ENCODE measurements at regions not wholly inside any gene's neighbourhood (a gene's known extent, or its start where the extent isn't known, plus 50 kb on each side); places are given as distances from the start of the nearest gene placed in this dataset.
"Not testable (repeated sequence)": the region's sequence is repeated elsewhere in the genome, so short reads cannot be mapped to it uniquely, and the experiment has no call there.

- Mint-ChIP-seq H3K27me3 (ENCODE audit: low read depth) (peaks cover 6% of the 10 kb centered on the region), H3K36me3 (peaks cover 68% of the 10 kb centered on the region), H3K4me1 (no peaks in the 10 kb centered on the region), H3K4me3 (no peak overlapping the region), H3K27ac (no peak overlapping the region), H3K9me3 (peaks cover 56% of the 10 kb centered on the region)
- POLR2A ChIA-PET, result no interaction called here
- no peak for TF ChIP-seq ATF6 (CRISPR knock-in tag; IDR thresholded peaks at IDR 0.05)
- no peak for TF ChIP-seq JAZF1 (CRISPR knock-in tag; IDR thresholded peaks at IDR 0.05)
- TF ChIP-seq E2F1 (CRISPR knock-in tag; IDR thresholded peaks at IDR 0.05), result no peak
- CTCF ChIA-PET, result no interaction called here
- no peak for DNase-seq (ENCODE audit: low spot score)
- no peak for ATAC-seq
These were observed 223.7 kb downstream of the ANKRD30B start for GRCh38 chr18:14971461-14972185.

- DNase-seq (ENCODE audit: low spot score); POLR2A ChIA-PET; CTCF ChIA-PET; ATAC-seq; H3K4me1 Mint-ChIP-seq; H3K4me3 Mint-ChIP-seq; H3K27ac Mint-ChIP-seq: not testable (repeated sequence)
- Mint-ChIP-seq H3K27me3 (ENCODE audit: low read depth) (peaks cover 14% of the 10 kb centered on the region), H3K9me3 (peaks cover 72% of the 10 kb centered on the region), H3K36me3 (peaks cover 84% of the 10 kb centered on the region)
These were observed 225.4 kb downstream of the ANKRD30B start for GRCh38 chr18:14973421-14973820.

GRCh38 chr18:14974088-14974487 lies 226.1 kb downstream of the ANKRD30B start:
- POLR2A ChIA-PET, result no interaction called here
- H3K4me3 Mint-ChIP-seq, result no peak overlapping the region
- DNase-seq (ENCODE audit: low spot score), result no peak
- ATAC-seq, result no peak
- H3K36me3 Mint-ChIP-seq, result peaks cover 82% of the 10 kb centered on the region
- H3K27ac Mint-ChIP-seq, result no peak overlapping the region
- H3K27me3 Mint-ChIP-seq (ENCODE audit: low read depth), result peaks cover 14% of the 10 kb centered on the region
- H3K4me1 Mint-ChIP-seq, result no peaks in the 10 kb centered on the region
- peaks cover 76% of the 10 kb centered on the region for H3K9me3 Mint-ChIP-seq
- CTCF ChIA-PET, result no interaction called here
- TF ChIP-seq GABPB1 (CRISPR knock-in tag; IDR thresholded peaks at IDR 0.05), result no peak
- no peak for TF ChIP-seq HMGXB4 (CRISPR knock-in tag; IDR thresholded peaks at IDR 0.05)
- no peak for TF ChIP-seq KAT7 (CRISPR knock-in tag; IDR thresholded peaks at IDR 0.05; ENCODE audit: borderline replicate concordance)
- no peak for TF ChIP-seq ZNF532 (CRISPR knock-in tag; IDR thresholded peaks at IDR 0.05; ENCODE audit: borderline replicate concordance)
- no peak for TF ChIP-seq NR1H2 (CRISPR knock-in tag; IDR thresholded peaks at IDR 0.05)
- TF ChIP-seq CTCF (IDR thresholded peaks at IDR 0.05), result no peak
- TF ChIP-seq FOXJ3 (CRISPR knock-in tag; IDR thresholded peaks at IDR 0.05; ENCODE audit: borderline replicate concordance), result no peak
- no peak for TF ChIP-seq ZNF512 (CRISPR knock-in tag; IDR thresholded peaks at IDR 0.05; ENCODE audit: borderline replicate concordance)
- no peak for TF ChIP-seq JUN (CRISPR knock-in tag; IDR thresholded peaks at IDR 0.05)
- no peak for TF ChIP-seq PREB (CRISPR knock-in tag; IDR thresholded peaks at IDR 0.05; ENCODE audit: borderline replicate concordance)
- TF ChIP-seq ZNF396 (CRISPR knock-in tag; IDR thresholded peaks at IDR 0.05; ENCODE audit: borderline replicate concordance), result no peak
- TF ChIP-seq CREM (CRISPR knock-in tag; IDR thresholded peaks at IDR 0.05), result no peak
- TF ChIP-seq IRF1 (CRISPR knock-in tag; IDR thresholded peaks at IDR 0.05), result no peak

Data from WTC11 (cell line).